Amniotic epithelial cell (primary cell): ENCODE measurements at regions not wholly inside any gene's neighbourhood (a gene's known extent, or its start where the extent isn't known, plus 50 kb on each side); places are given as distances from the start of the nearest gene placed in this dataset.
A peak's percentile ranks its signal among the peaks of the same experiment; 100 is the strongest.
"Not testable (repeated sequence)": the region's sequence is repeated elsewhere in the genome, so short reads cannot be mapped to it uniquely, and the experiment has no call there.

Source experiments
- DNase-seq: peaks from one replicate; pipeline ENCODE4 v3.0.0-alpha.2; 2010; ENCODE audit warnings: low read depth

DNA sequence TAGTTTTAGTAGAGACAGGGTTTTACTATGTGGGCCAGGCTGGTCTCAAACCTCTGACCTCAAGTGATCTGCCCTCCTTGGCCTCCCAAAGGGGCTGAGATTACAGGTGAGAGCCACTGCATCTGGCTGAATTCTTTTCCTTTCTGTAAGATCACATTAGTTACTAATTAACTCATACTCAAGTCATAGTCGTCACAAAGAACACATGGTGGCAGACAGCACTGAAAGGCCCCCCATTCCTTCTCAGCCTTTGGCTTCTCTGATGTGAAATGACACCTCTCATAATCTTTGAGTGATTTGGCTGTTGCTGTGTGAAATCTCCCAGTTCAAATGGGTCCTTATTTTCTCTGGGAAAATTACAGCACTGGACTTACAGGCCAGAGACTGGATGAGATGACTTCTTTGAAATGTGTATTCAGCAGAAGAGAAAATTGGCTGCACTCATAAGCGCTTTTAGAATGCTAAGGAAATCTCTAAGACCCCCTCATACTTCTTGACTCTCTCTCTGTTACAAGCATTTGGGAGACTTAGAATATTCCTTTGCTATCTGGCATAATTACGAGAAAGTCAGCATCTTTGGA lies 764.8 kb downstream of the RNF144A start:
- no peak for DNase-seq

DNA sequence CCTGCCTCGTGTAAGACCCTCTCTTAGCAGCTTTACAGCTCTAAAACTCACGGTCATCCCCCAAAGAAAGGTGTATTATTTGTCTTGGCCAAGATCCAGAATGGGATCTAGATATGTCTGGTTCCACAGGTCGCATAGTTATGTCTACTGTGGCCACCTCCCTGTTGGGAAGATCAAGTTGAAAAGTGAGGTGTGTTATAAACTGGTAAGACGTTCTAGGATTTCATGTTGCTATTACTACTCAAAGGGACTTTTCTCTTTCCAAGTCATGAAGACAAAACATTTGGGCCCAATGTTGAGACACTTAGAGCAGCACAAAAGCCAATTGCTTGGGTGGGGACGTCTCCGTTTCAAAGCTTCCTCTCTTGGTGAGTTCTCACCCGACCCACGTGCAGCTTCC lies 766.0 kb downstream of the RNF144A start:
- DNase-seq = no peak

DNA sequence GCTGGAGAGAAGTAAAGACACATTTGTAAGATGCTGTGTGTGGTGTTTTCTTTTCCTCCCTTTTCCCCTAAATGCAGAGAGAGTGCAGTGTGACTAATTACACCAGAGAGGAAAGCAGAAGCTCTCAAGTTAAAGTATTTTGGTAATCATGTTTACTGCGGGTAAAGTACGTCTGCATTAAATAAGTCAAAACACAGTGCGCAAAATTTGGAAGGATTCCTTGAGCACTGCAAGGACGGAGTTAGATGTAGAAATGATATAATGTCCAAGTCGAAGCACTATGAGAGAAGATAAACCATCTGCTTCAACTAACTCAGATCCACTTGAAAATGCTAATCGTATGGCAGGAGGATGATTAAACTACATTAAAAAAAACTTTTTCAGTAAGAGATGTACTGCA lies 766.5 kb downstream of the RNF144A start:
- DNase-seq = no peak

GRCh38 chr2:7685342-7686015 lies 768.3 kb downstream of the RNF144A start:
- peak; percentile 92 for DNase-seq

DNA sequence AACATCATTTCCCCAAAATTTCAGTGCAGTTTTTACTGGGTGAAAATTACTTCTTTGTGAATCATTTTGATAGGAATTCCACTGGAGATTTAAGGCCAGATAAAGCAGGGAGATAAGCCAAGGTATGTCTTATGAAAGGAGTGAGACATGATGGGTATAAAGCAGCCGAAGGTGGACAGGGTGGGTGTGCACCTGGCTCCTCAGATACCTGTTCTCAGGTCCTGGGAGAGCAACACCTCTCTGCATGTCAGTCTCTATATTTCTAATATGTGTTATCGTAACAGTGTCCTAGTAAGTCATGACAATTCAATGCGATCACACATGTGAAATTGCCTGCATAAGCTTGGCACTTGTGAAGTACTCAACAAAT lies 768.8 kb downstream of the RNF144A start:
- DNase-seq = no peak

- peak; percentile 83 for DNase-seq
Measured at GRCh38 chr2:7691961-7692656, 774.9 kb downstream of the RNF144A start.

- DNase-seq = peak; percentile 97
Measured at GRCh38 chr2:7692657-7693161, 775.5 kb downstream of the RNF144A start.

- DNase-seq = no peak
Measured at GRCh38 chr2:7693246-7694075, 776.2 kb downstream of the RNF144A start.

GRCh38 chr2:7694076-7694985 lies 777.1 kb downstream of the RNF144A start:
- no peak for DNase-seq

- not testable (repeated sequence) for DNase-seq
Measured at GRCh38 chr2:7696556-7696955, 779.3 kb downstream of the RNF144A start.

GRCh38 chr2:7697052-7697451 lies 779.8 kb downstream of the RNF144A start:
- DNase-seq = no peak

GRCh38 chr2:7701791-7702190 lies 784.6 kb downstream of the RNF144A start:
- no peak for DNase-seq

DNA sequence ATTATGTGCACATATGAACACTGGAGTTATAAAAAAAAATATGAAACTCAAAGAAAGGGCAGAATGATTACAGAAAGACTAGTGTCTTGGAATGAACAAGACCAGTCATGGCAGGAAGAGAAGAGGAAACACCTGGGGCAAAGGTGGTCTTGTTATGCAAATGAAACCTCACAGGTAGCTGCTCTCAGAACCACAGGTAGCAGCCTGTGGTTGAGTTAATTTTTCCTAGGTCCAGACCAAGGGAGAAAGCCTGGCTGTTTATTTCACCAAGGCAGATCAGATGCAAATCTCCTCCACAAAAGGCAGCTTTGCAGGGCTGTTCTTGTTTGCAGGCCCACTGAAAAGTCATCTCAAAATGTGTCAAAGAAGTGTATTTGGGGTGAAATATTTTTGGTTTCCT lies 785.8 kb downstream of the RNF144A start:
- no peak for DNase-seq

- DNase-seq = no peak
Measured at GRCh38 chr2:7703543-7704144, 786.4 kb downstream of the RNF144A start.

DNA sequence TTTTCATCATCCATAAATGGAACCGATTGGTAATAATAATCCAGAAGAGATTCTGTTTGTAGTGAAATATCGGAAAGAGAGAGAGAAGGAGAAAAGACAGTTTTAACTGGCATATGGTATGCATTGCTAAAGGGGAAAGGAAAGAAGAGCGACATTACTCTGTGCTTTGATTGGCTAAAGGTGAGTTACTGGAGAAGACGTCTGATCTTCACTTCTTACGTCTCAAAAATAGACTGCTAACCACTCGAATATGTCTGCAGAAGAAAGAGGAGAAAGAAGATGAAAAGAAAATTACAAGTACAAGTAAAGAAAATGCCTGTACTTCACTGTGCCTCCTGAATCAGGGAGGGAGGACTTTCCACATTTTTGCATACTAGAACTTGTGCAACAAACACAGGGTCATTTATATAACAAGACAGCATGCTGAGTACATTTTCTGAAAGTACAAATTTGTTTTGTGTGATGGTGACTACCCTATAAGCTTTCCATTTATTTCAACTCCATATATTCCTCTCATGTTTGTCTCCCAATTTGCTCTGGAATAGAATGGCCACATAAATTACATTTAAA lies 787.2 kb downstream of the RNF144A start:
- peak; percentile 58 for DNase-seq

GRCh38 chr2:7706791-7707190 lies 789.6 kb downstream of the RNF144A start:
- no peak for DNase-seq

- DNase-seq = peak; percentile 78
Measured at GRCh38 chr2:7707723-7708122, 790.5 kb downstream of the RNF144A start.

DNA sequence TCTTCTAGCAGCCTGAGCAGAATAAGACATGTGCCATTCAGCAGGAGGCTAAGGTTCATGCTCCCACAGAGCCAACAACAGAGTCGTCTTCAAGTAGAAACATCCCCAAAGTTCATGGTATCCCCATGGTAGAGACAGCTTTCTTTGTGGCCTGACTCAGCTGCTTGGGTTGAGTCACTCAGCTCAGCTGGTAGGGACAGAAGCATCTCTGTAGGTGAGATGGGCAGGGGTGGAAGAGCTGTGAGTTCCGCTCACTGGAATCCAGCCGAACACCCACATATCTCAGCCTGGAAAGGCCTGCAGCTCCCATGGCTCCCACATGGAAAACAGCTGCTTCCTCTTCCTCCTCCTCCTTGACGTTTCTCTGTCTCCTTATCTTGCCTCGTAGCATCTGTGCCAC lies 792.7 kb downstream of the RNF144A start:
- DNase-seq = no peak

DNA sequence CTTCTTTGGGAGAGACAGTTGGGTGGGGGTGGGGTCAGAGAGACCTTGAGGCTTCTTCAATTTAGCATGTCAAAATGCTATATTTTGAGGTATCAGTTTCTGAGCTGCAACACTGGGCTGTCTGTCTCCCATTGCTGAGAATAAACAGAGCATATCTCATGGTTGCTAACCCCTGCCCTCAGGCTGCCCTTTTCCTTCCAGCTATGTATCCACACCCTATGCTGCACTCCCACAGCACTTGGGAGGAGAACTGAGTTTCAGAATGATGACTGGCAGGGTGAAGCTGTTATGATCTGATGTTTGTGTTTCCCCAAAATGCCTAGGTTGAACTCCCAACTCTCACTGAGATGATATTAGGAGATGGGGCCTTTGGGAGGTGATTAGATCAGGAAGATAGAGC lies 794.0 kb downstream of the RNF144A start:
- DNase-seq = no peak

GRCh38 chr2:7719876-7720275 lies 802.7 kb downstream of the RNF144A start:
- DNase-seq = no peak
